Femur (tissue), 1 donor: ENCODE measurements at regions not wholly inside any gene's neighbourhood (a gene's known extent, or its start where the extent isn't known, plus 50 kb on each side); places are given as distances from the start of the nearest gene placed in this dataset.
"Not testable (repeated sequence)": the region's sequence is repeated elsewhere in the genome, so short reads cannot be mapped to it uniquely, and the experiment has no call there.

Experiments
- DNase-seq: peaks from one replicate; pipeline ENCODE4 v3.0.0-alpha.2; 2017

DNA sequence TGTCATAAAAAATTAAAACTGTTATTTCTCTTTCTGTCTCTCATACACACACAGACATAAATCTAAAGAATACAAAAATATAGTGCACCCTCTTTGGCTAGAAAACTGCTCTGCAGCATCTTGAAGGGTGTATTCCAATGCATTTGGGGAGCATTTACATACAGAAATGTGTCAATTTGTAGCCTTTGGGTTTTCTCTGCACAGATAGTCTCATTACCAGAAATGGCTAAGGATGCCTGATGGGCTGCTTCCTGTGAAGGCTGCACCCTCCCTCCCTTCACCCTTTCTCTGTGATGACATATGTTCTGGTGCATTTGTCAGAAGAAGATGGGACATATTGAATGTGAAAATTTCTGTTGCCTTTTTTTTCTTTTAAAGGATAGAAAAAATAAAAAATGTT is 1239.3 kb downstream of the CDH11 start:
- no peak for DNase-seq

DNA sequence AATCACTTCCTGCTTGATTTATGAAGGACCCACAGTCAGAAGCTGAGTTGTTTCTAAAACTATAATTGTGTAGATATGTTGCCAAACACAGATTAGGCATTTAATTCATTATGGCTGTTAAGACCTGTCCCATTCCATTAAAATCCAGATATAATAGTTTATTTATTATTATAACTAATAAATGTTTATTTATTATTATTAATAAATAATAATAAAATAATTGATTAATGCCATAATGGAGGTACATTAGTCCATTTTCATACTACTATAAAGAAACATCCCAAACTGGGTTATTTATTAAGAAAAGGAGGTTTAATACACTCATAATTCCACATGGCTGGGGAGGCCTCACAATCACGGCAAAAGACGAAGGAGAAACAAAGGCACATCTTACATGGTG is 1240.9 kb downstream of the CDH11 start:
- no peak for DNase-seq

DNA sequence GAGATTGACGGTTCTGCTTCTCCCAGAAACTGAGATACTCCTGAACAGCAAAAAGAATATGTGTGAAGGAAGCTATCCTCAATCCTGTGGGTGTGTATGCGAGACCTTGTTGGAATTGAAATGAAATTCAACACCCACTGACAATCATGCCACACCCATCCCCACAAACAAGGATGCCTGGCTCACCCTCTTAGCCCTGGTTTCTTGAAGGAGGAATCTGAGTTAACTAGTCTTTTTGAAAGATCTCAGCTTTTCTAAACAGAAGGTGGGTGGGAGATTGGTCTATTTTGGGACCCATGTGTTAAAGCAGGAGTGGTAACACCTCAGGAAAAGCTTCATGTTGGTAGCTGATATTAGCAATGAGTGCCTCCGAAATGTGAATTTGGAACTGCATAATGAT is 1244.5 kb downstream of the CDH11 start:
- no peak for DNase-seq

DNA sequence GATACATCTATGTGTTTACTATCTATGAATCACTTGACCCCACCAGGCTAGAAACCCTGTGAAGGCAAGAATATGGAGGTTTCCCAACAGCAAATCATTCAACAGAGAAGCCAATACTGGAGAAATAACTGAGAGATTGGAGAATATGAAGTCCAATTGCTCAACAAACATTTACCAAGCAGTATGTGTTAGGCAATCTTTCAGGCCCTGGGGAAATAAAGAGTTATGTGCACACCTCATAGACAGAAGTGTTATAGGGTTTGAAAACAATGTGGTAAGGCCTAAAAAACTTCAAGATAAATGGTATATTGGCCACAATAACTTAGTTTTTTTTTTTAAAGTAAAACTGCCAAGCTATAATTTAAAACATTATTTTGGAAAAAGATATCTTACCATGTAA is 1245.8 kb downstream of the CDH11 start:
- DNase-seq: no peak

DNA sequence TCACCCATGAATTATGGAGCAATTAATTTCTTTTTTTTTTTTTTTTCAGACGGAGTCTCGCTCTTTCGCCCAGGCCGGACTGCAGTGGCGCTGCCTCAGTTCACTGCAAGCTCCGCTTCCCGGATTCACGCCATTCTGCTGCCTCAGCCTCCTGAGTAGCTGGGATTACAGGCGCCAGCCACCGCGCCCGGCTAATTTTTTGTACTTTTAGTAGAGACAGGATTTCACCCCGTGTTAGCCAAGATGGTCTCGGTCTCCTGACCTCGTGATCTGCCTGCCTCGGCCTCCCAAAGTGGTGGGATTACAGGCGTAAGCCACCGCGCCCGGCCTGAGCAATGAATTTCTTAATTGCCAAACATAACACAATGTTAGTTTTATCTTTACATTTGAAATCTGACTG is 1261.2 kb downstream of the CDH11 start:
- DNase-seq: not testable (repeated sequence)

DNA sequence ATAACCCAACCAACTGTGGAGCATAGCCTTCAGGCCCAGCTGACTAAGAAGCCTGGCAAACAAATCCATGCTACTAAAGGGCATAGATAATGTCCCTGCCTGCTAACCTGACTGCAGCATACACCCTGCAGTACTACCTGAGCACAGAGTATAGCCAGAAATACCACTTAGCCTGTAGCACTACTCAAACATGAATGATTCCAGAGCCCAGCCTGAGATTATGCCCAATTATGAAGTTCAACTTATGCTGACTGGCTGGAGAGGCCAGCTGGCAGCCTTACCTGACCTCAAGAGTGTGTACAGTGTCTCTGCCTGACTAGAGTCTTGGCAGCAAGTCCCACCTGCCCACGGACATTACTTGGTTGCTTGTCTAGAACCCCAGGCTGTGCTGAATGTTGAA is 1265.3 kb downstream of the CDH11 start:
- DNase-seq: no peak

DNA sequence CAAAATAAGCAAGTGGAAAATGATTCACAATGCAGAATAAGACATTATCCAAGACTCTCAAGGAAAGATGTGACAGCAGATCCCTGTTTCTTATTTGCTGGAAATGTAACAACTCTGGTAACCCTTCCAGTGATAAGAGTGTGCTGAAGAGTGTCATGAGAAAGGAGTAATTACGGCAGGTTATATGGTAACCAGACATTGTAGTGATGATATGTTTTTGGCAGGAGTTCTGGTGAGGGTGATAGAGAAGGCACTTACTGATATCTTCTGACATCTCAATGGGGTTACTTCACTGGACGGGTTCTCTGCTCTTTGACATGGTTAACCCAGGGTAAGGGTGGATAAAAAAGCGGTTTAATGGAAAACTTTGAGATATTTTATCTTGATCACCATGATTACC is 1270.9 kb downstream of the CDH11 start:
- no peak for DNase-seq

DNA sequence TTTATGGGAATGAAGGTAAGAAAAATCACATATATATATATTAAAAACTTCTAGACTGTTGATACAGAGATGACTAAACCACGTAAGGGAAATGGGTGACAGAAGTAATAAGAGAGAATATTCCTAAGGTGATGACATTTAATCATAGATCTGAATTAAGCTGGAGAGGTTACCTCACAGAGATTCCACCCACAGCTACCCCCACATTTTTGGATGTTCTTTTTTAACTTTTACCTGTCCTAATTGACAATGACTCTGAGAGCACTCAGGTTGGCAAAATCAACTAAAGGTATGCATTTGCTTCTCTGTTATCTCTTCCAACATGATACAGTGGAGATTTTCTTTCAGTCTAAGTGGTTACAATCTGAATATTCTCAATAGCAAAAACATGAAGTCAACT is 1280.6 kb downstream of the CDH11 start:
- DNase-seq: no peak

DNA sequence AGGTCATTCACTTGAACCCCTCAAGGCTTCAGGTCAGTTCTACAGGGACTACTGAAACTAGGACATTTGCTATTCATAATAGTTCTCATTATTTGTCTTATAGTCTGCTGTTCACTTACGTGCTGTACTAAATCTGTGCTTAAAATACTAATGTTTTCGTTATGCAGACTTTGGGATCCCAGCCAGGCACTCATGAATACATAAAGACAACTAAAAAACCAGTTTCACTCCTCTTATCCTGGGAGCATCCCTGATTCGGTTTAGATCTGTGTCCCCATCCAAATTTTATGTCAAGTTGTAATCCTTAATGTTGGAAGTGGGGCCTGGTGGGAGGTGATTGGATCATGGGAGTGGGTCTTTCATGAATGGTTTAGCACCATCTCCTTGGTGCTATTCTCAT is 1291.8 kb downstream of the CDH11 start:
- DNase-seq: no peak

DNA sequence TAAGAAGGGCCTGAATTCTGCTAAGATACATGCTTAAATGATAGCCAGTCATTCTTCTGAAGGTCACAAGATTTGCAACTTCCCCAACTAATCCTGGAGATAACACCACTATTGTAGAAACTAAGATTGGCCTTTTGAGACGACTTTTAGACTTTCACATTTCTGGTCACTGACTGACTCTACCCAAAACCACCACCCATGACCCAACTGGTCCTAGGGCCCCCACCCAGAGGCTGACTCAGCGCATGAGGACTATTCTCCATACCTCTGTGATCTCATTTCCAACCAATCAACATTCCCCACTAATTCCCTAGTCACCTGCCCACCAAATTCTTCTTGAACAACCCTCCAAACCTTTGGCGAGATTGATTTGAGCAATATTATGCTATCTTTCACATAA is 1299.0 kb downstream of the CDH11 start:
- no peak for DNase-seq

DNA sequence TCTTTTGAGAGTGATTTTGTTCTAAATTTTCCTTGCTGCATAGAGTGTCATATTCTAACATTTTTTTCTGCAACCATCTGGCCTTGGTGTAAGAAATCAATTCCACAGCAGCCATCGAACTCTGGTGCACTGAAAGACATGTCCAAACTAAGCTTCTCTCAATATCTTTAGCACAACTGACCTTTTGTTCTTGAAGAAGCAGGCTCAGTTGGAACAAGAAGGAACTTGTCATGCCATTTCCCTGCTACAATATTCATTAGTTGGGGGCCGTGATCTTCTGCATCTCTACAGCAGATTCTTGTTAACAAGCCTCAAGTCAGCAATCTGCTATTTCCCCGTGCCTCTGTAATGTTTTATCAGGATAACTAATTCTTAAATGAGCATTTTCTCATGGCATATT is 1305.6 kb downstream of the CDH11 start:
- no peak for DNase-seq

DNA sequence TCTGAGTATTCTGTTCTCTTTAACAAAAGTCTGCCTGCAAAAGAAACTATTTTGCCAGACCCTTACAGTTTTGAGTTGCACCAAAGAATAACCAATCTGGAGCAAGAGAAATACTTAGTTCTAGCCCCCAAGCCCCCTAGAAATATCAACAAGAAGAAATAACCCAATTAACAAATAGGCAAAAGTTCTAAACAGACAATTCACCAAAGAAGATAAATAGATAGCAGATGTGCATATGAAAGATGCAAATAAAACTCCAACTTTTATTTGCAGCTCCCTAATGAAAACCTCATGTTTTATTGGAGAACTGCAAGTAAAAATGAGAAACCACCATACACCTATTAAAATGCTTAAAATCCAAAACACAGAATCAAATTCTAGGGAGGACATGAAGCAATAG is 1308.0 kb downstream of the CDH11 start:
- no peak for DNase-seq

DNA sequence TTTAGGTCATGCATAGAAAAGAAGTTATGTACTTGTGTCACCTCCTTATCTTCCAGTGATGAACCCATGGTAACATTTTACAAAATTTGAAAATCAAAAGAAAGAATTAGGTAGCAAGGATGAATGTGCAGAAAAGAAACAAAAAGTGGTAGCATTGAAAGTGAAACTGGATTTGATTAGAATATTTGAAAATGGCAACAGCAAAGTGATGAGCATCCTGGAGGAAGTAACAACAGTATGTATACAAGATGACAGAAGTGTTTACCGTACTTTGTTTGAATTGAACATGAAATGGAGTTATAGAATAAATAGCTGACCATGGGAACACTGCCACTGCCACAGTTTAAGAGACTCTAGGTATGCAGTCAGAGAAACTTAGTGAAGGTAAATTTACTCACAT is 1313.1 kb downstream of the CDH11 start:
- no peak for DNase-seq

DNA sequence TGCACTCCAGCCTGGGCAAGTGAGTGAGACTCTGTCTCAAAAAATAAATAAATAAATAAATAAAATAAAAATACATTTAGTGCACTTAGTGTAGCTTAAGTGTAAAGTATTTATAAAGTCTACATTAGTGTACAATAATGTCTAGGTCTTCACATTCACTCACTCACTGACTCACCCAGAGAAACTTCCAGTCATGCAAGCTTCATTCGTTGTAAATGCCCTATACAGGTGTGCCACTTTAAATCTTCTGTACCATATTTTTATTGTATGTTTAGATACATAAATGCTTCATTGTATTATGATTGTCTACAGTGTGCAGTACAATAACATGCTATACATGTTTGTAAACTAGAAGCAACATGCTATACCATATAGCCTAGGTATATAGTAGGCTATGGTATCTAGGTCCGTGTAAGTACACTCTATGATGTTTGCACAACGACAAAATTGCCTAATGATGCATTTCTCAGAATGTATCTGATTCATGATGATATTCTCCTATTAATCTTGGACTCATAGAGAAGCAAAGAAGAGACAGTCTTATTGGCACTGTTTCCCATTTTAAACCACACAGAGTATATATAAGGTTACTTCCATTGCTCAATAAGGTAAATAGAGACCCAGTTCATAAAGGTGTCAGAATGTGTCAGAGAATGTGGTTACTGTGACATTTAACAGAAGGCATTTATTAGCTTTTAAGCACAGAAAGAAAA is 1314.9 kb downstream of the CDH11 start:
- no peak for DNase-seq

DNA sequence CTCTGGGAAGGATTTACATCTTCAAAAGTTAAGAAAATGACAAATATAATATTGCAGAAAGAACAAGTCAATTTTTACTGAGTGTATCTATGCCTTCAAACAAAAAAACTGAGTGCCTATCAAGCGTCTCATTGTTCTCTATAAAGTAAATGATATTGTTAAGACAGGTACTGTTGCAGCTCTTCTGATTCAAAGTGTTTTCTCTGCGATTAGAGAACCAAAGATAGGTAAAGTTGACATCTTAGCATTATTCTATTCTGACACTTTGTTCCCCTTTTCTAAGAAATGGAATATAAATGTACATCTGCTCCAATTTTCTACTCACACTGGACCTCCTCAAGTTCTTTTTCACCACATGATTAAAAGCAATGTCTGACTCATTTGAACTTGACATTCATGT is 1317.7 kb downstream of the CDH11 start:
- DNase-seq: no peak

DNA sequence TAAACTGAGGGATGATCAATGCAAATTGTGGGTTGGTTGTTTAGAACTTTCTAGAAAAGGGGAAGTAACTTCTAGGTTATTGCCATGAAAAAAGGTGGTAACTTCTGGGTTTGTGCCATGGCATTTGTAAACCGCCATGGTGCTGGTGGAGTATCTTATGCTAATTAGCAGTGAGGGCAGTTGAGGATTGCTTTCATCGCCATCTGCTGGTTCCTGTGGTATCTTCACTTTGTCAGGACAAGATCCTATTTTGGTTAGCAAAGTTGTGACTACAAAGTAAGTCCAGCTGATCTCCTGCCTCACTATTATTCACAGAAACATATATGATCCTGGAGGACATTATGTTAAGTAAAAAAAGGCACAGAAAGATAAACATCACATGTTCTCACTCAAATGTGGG is 1332.3 kb downstream of the CDH11 start:
- no peak for DNase-seq

DNA sequence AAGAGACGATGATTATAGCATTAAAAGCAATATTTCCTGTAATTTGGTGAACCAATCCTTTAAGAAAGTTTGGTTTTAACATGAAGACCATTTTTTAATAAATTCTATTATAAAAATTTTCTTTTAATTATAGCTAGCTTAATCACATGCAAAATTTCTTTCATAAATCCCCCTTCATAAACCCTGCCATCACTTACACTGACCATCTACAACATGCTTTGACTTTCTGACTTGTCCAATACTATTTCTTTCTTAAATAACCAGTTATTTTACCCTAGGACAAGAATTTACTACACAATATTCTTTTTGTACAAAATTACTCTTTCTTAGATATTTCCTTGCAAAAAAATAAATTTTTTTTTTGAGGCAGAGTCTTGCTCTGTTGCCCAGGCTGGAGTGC is 1334.8 kb downstream of the CDH11 start:
- DNase-seq: no peak

DNA sequence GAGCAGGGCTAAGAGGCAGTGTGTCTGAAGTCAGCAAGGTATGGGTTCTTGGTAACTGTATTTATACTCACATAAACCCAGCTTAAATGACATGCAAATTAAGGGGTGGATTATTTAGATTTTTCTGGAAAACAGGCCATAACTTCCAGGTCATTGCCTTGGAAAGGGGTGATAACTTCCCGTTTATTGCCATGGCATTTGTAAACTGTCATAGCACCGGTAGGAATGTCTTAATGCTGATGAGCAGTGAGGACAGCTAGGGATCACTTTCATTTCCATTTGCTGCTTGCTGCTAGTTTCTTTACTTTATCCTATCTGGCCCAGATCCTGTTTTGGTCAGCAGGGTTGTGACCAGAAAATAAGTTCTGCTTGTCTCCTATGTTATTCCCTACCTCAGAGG is 1336.7 kb downstream of the CDH11 start:
- DNase-seq: no peak

DNA sequence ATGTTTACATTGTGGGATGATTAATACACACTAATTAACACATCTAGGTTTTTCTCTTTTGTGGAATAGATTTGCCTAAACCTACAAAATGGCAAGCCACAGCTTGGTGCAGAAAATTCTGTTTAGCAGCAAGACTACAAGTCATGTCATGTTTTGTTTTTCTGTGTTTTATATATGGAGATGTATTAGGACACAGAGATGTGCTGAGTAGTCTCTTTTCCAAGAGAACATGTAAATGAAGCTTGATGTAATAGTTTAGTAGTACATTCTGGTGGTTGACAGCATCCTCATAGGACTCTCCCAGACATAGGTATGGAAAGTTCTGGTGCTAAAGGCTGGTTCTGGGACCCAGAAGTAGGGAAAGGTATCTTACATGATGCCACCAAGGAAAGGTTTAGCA is 1345.4 kb downstream of the CDH11 start:
- DNase-seq: no peak

DNA sequence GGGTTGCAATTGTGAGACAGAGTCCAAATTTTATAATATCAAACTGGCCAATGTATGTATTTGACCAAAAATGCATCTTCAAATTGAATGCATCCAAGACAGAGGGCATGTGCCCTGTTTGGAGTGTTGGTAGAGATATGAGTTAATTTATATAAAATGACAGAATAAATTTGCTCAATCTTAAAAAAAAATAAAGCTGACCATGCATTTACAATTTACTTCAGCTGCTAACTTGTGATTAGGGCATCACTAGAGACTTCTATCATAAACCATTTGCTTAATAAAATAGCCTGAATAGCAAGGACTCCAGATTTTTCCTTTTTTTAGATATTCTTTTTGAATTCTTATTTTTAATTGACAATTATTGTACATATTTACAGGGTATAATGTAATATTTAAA is 1345.8 kb downstream of the CDH11 start:
- no peak for DNase-seq

DNA sequence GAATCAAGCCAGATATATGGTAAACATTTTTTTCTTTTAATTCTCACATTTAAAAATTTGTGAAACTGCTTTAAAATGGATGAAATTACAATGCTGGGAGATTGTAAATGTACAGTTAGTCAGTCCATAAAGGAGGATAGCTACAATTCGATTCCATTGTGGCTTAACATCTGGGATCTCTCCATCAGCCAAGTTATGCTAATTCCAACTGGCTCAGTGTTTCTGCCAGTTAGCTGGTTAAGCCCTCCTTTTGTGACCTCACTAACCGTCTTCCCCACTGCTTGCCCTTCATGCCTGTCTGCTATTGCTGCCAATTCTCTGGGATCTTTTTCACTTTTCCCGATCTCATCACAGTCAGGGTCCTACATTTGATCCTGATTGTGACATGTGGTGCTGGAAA is 1347.6 kb downstream of the CDH11 start:
- DNase-seq: no peak

DNA sequence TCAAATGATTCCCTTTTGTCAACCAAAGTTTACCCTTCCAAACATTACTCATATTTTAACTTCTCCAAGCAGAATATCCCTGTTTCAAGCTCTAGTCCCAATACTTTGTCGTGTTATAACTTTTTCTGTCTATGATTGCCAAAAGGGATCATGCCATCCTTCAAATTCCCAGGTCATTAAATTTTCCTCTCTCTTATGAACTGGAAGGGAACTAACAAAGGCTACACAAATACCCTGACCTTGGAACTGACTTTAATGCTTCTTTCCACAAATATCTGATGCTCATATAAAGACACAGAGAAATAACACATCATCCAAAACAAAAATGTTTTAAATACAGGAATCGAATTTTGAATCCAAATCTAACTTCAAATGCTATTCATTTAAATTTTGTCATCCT is 1352.7 kb downstream of the CDH11 start:
- no peak for DNase-seq

DNA sequence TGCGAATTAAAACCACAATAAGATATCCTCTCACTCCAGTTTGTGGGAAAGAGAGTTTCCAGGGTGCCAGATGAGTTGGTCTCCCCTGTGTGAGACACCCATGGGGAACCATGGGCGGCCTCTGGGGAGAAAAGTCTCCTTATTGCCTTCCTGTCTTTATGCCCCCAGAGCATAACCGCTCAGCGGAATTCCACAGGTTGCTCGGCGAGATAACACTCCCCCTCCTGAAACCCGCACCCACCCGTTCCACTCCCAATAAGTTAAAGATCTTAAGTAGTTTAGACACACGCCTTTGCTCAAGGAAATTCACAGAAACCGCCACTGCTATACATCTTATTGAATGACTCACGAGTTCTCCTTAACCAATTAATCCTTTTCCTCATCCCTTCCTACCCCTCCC is 1361.6 kb downstream of the CDH11 start:
- not testable (repeated sequence) for DNase-seq

DNA sequence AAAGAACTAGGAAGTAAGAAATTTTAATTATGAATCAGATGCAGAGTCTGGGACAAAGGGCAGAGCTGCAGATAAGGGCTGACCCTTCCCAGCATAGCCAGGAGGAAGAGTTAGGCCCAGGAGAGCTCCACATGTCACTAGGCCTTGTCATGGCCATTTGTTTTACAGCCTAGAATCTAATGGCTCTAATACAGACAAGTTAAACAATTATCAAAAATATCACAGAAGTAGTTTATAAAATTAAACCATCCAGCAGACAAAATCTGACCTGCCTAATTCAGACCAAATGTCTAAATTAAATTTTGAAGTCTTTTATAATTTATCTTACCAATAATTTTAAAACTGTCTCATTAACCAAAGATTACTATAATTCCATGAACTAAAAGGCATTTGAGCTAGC is 1369.5 kb downstream of the CDH11 start:
- no peak for DNase-seq

DNA sequence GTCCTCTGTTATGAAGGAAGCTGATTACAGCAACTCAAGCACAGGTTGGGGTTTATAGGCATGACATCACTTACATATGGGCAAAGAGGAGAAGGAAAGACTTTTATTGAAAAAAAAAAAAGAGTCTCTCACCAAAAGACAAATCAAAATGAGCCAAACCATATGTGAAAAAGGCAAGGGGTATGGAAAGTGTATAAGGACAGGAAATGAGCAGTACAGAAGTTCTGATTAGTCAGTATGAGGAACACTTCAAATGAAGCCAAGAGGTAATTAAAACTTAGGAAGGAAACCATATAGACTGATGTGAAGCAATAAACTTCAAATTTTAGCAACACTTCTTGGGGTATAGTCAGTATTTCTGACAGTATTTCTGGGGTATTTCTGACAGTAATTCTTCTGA is 1372.6 kb downstream of the CDH11 start:
- DNase-seq: no peak

DNA sequence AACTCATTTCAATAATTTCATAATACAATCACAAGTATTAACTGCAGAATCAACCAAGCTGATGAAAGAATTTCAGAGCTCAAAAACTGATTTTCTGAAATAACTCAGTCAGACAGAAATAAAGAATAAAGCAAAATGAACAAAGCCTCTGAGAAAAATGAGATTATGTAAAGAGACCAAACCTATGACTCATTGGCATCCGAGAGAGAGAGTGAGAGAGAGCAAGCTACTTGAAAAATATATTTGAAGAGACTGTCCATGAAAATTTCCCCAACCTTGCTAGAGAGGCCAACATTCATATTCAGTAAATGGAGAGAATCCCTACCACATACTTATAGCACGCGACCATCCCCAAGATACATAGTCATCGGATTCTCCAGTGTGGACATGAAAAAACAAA is 1376.4 kb downstream of the CDH11 start:
- no peak for DNase-seq
